ENCODE measurements at regions not wholly inside any gene's neighbourhood (a gene's known extent, or its start where the extent isn't known, plus 50 kb on each side); places are given as distances from the start of the nearest gene placed in this dataset.

GRCh38 chr2:33728106-33728505, 129.0 kb upstream of the FAM98A start:
- Histone ChIP-seq H2AFZ (no peak overlapping the region), H3K4me2 (no peak overlapping the region), H3K4me3 (no peak overlapping the region), H3K27ac (no peak overlapping the region), H3K27me3 (ENCODE audit: insufficient read depth, low read depth) (peaks cover 7% of the 10 kb centered on the region; the same call in 1 of the 2 replicates), H4K20me1 (ENCODE audit: insufficient read depth) (no peaks in the 10 kb centered on the region), H3F3A (ENCODE audit: insufficient read depth, low read depth) (no peaks in the 10 kb centered on the region), H3K4me1 (replicated peaks; ENCODE audit: insufficient read depth) (no peaks in the 10 kb centered on the region), H3K9me3 (ENCODE audit: insufficient read depth, low read depth) (no peaks in the 10 kb centered on the region), H3K9me2 (ENCODE audit: insufficient read depth) (no peaks in the 10 kb centered on the region), H3K79me2 (ENCODE audit: low read depth) (no peaks in the 10 kb centered on the region), H3K36me3 (ENCODE audit: low read depth) (no peaks in the 10 kb centered on the region)
- no TSS peak for BruUV-seq (replicated peaks)
- CTCF ChIA-PET = no interaction called here
- intact Hi-C loops (cut with micrococcal nuclease; ENCODE audit: unreplicated experiment) = no loop called here
- TF ChIP-seq CTCF (conservative IDR thresholded peaks at IDR 0.05) = no peak
- no peak for TF ChIP-seq EZH2 (IDR thresholded peaks at IDR 0.05; ENCODE audit: low read depth)
- no peak for DNase-seq
- POLR2A ChIA-PET (ENCODE audit: unreplicated experiment) = no interaction called here

- Histone ChIP-seq H3K4me3 (no peak overlapping the region), H3K79me2 (ENCODE audit: low read depth) (no peaks in the 10 kb centered on the region), H3K4me1 (replicated peaks; ENCODE audit: insufficient read depth) (no peaks in the 10 kb centered on the region), H3K27me3 (ENCODE audit: insufficient read depth, low read depth) (peaks cover under 1% of the 10 kb centered on the region; the same call in 1 of the 2 replicates), H3K4me2 (no peak overlapping the region), H3K27ac (no peak overlapping the region), H3K9me3 (ENCODE audit: insufficient read depth, low read depth) (no peaks in the 10 kb centered on the region), H4K20me1 (ENCODE audit: insufficient read depth) (no peaks in the 10 kb centered on the region), H3F3A (ENCODE audit: insufficient read depth, low read depth) (no peaks in the 10 kb centered on the region), H2AFZ (no peak overlapping the region), H3K9me2 (ENCODE audit: insufficient read depth) (no peaks in the 10 kb centered on the region), H3K36me3 (ENCODE audit: low read depth) (no peaks in the 10 kb centered on the region)
- TF ChIP-seq EZH2 (IDR thresholded peaks at IDR 0.05; ENCODE audit: low read depth) = no peak
- ChIA-PET POLR2A (ENCODE audit: unreplicated experiment) (no interaction called here), CTCF (no interaction called here)
- no TSS peak for BruUV-seq (replicated peaks)
- intact Hi-C loops (cut with micrococcal nuclease; ENCODE audit: unreplicated experiment) = no loop called here
- no peak for DNase-seq
Measured at GRCh38 chr2:33727361-33728032, 128.4 kb upstream of the FAM98A start.

GRCh38 chr2:33726415-33726814, 127.3 kb upstream of the FAM98A start:
- intact Hi-C loops (cut with micrococcal nuclease; ENCODE audit: unreplicated experiment) = no loop called here
- Histone ChIP-seq H3K27ac (no peak overlapping the region), H3K9me2 (ENCODE audit: insufficient read depth) (no peaks in the 10 kb centered on the region), H3K4me3 (no peak overlapping the region), H3K4me1 (replicated peaks; ENCODE audit: insufficient read depth) (no peaks in the 10 kb centered on the region), H2AFZ (no peak overlapping the region), H3K79me2 (ENCODE audit: low read depth) (no peaks in the 10 kb centered on the region), H3F3A (ENCODE audit: insufficient read depth, low read depth) (no peaks in the 10 kb centered on the region), H3K27me3 (ENCODE audit: insufficient read depth, low read depth) (no peaks in the 10 kb centered on the region; the same call in 1 of the 2 replicates), H3K36me3 (ENCODE audit: low read depth) (no peaks in the 10 kb centered on the region), H3K4me2 (no peak overlapping the region), H4K20me1 (ENCODE audit: insufficient read depth) (no peaks in the 10 kb centered on the region), H3K9me3 (ENCODE audit: insufficient read depth, low read depth) (no peaks in the 10 kb centered on the region)
- no TSS peak for BruUV-seq (replicated peaks)
- DNase-seq = no peak
- ChIA-PET POLR2A (ENCODE audit: unreplicated experiment) (no interaction called here), CTCF (no interaction called here)
- TF ChIP-seq CTCF (conservative IDR thresholded peaks at IDR 0.05) (no peak), EZH2 (IDR thresholded peaks at IDR 0.05; ENCODE audit: low read depth) (no peak)

- Histone ChIP-seq H3K36me3 (ENCODE audit: low read depth) (no peaks in the 10 kb centered on the region), H3K79me2 (ENCODE audit: low read depth) (no peaks in the 10 kb centered on the region), H3K9me3 (ENCODE audit: insufficient read depth, low read depth) (no peaks in the 10 kb centered on the region), H3K27ac (no peak overlapping the region), H3K4me2 (no peak overlapping the region), H4K20me1 (ENCODE audit: insufficient read depth) (no peaks in the 10 kb centered on the region), H3F3A (ENCODE audit: insufficient read depth, low read depth) (no peaks in the 10 kb centered on the region), H2AFZ (no peak overlapping the region), H3K4me1 (replicated peaks; ENCODE audit: insufficient read depth) (no peaks in the 10 kb centered on the region), H3K9me2 (ENCODE audit: insufficient read depth) (no peaks in the 10 kb centered on the region), H3K27me3 (ENCODE audit: insufficient read depth, low read depth) (peaks cover 10% of the 10 kb centered on the region), H3K4me3 (no peak overlapping the region)
- ChIA-PET POLR2A (ENCODE audit: unreplicated experiment) (no interaction called here), CTCF (no interaction called here)
- BruUV-seq (replicated peaks) = no TSS peak
- DNase-seq = no peak
- intact Hi-C loops (cut with micrococcal nuclease; ENCODE audit: unreplicated experiment) = no loop called here
- TF ChIP-seq CTCF (conservative IDR thresholded peaks at IDR 0.05) = no peak
- TF ChIP-seq EZH2 (IDR thresholded peaks at IDR 0.05; ENCODE audit: low read depth) = no peak
Measured at GRCh38 chr2:33723329-33723728, 124.2 kb upstream of the FAM98A start.

Data from PC-9 (cell line).